Mammary epithelial cell (primary cell): ENCODE measurements at regions not wholly inside any gene's neighbourhood (a gene's known extent, or its start where the extent isn't known, plus 50 kb on each side); places are given as distances from the start of the nearest gene placed in this dataset.

Experiments used
- EZH2 ChIP-seq: IDR thresholded peaks from 2 replicates; pipeline ENCODE4 v1.6.1; 2012; ENCODE audit warnings: low read length, inconsistent platforms, borderline replicate concordance
- TF ChIP-seq, protein P1 (sequence below), 2 donors: IDR thresholded peaks in 1 of 2; conservative IDR thresholded peaks in 1 of 2; 2 replicates each; pipeline ENCODE4 v1.5.1; 2011 to 2012; ENCODE audit warnings: inconsistent platforms in 2 of 2, low read length in 2 of 2, mild to moderate bottlenecking in 2 of 2, control low read depth in 1 of 2, low read depth in 1 of 2; ENCODE audit not compliant: insufficient read depth in 1 of 2; ENCODE audit errors: extremely low read depth in 1 of 2

DNA sequence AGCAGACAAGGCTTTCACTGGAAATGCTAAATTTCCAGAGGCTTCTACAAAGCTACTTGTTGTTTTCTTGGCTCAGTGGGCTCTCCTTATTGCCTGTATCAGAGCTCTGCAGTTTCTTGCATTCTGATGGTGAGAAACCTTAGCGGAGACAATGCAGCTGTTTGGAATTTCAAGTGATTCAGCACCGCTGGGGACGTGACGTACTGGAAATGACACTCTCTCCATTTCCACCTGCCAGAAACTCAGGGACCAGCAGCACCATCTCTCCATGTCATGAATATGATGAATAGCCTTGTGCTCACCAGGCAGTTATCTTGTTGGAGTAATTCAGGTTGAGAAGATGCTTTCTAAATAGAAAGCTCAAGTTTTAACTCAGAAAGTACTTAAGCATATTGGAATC, 497.2 kb upstream of the DEPDC1 start:
- TF ChIP-seq, protein P1, sequence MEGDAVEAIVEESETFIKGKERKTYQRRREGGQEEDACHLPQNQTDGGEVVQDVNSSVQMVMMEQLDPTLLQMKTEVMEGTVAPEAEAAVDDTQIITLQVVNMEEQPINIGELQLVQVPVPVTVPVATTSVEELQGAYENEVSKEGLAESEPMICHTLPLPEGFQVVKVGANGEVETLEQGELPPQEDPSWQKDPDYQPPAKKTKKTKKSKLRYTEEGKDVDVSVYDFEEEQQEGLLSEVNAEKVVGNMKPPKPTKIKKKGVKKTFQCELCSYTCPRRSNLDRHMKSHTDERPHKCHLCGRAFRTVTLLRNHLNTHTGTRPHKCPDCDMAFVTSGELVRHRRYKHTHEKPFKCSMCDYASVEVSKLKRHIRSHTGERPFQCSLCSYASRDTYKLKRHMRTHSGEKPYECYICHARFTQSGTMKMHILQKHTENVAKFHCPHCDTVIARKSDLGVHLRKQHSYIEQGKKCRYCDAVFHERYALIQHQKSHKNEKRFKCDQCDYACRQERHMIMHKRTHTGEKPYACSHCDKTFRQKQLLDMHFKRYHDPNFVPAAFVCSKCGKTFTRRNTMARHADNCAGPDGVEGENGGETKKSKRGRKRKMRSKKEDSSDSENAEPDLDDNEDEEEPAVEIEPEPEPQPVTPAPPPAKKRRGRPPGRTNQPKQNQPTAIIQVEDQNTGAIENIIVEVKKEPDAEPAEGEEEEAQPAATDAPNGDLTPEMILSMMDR (conservative IDR thresholded peaks at IDR 0.05 in 1 of 2, IDR thresholded peaks at IDR 0.05 in 1 of 2; ENCODE audit: extremely low read depth in 1 of 2, insufficient read depth in 1 of 2, low read depth in 1 of 2, low read length in 2 of 2) = no peak
- TF ChIP-seq EZH2 = no peak
